ENCODE measurements at regions not wholly inside any gene's neighbourhood (a gene's known extent, or its start where the extent isn't known, plus 50 kb on each side); places are given as distances from the start of the nearest gene placed in this dataset.

DNA sequence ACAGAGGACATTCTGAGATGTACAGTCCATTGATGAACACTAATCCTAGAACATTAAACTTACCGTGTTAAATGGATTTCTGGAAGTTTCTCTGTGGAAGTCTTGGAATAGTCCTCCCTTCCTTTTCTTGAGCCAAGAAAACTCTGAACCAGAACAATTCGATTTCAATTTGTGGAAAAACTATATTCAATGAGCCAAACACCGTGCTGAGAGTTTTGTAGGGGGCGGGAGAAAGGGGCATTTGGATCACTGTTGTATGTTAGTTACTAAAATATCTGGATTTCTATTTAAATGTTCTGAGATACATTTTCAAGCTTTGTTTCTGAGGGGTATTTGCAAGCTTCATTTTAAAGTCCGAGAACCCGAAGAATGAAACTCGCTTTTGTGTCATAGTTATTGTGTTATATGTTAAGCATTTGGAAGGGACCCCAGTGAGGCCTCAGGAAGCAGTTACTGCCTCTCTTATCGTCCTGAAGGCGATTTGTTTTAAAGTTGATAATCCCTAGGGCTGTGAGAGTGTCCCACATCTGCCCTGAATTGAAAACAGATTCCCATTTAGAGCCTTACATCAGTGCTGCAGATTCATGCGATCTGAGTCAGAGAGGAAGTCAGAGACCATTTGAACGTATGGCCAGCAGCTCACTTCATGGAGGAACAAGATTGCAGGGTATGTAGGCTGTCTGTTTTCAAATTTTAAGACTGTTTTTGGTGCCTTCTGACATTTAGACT lies 70.8 kb upstream of the SASH1 start (continued):
- TF ChIP-seq, protein P1, sequence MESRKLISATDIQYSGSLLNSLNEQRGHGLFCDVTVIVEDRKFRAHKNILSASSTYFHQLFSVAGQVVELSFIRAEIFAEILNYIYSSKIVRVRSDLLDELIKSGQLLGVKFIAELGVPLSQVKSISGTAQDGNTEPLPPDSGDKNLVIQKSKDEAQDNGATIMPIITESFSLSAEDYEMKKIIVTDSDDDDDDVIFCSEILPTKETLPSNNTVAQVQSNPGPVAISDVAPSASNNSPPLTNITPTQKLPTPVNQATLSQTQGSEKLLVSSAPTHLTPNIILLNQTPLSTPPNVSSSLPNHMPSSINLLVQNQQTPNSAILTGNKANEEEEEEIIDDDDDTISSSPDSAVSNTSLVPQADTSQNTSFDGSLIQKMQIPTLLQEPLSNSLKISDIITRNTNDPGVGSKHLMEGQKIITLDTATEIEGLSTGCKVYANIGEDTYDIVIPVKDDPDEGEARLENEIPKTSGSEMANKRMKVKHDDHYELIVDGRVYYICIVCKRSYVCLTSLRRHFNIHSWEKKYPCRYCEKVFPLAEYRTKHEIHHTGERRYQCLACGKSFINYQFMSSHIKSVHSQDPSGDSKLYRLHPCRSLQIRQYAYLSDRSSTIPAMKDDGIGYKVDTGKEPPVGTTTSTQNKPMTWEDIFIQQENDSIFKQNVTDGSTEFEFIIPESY (IDR thresholded peaks at IDR 0.05; ENCODE audit: extremely low read depth, insufficient replicate concordance, low read length), result no peak

- Histone ChIP-seq H3K27me3 (ENCODE audit: insufficient read depth, low read length) (no peaks in the 10 kb centered on the region), H3K9me2 (ENCODE audit: insufficient read depth) (no peaks in the 10 kb centered on the region), H3K36me3 (ENCODE audit: control insufficient read depth in 1 of 2, insufficient read depth in 2 of 2, low read length in 2 of 2) (no peaks in the 10 kb centered on the region), H3K27ac (ENCODE audit: low read depth, low read length) (no peak overlapping the region), H4K20me1 (ENCODE audit: insufficient read depth) (no peaks in the 10 kb centered on the region), H3K4me1 (ENCODE audit: control insufficient read depth in 1 of 2, insufficient read depth in 2 of 2, low read length in 2 of 2) (peaks cover 0 to 4% of the 10 kb centered on the region in 2 experiments; a peak in 1 of 4 replicates), H3K4me3 (replicated peaks in 1 of 2; ENCODE audit: low read depth in 1 of 2, low read length in 2 of 2) (no peak overlapping the region), H2AFZ (ENCODE audit: low read depth, low read length, poor library complexity, severe bottlenecking) (no peak overlapping the region), H3K4me2 (ENCODE audit: low read length) (no peak overlapping the region), H3K9ac (ENCODE audit: low read length) (no peak overlapping the region), H3K9me3 (ENCODE audit: control insufficient read depth in 1 of 2, insufficient read depth in 1 of 2, low read depth in 1 of 2, low read length in 2 of 2) (no peaks in the 10 kb centered on the region), H3K79me2 (ENCODE audit: insufficient read depth, low read length) (no peaks in the 10 kb centered on the region)
- intact Hi-C loops (cut with micrococcal nuclease), result no loop called here
- DNase-seq (ENCODE audit: low read depth, low spot score) (no peak), ATAC-seq (no peak)
- ChIA-PET CTCF (no interaction called here), RAD21 (ENCODE audit: low non-redundant PET in 1 of 2, low total read pairs in 2 of 2, uncharacterized antibody in 2 of 2, unreplicated experiment in 2 of 2) (no interaction called here), POLR2A (no interaction called here)
- no peak for TF ChIP-seq ZFX (IDR thresholded peaks at IDR 0.05)
- TF ChIP-seq POLR2AphosphoS5 (IDR thresholded peaks at IDR 0.05; ENCODE audit: low read depth, low read length), result no peak
- TF ChIP-seq MAX (IDR thresholded peaks at IDR 0.05), result no peak
- no peak for TF ChIP-seq ZNF274 (IDR thresholded peaks at IDR 0.05; ENCODE audit: low read depth, low read length)
- TF ChIP-seq TCF7L2 (IDR thresholded peaks at IDR 0.05; ENCODE audit: borderline replicate concordance, extremely low read depth, insufficient read depth, insufficient read length), result no peak
- no peak for TF ChIP-seq RAD21 (IDR thresholded peaks at IDR 0.05; ENCODE audit: low read depth)
- BruUV-seq (replicated peaks), result no TSS peak
Observed at GRCh38 chr6:148272597-148272996, 70.0 kb upstream of the SASH1 start.
